HG02588 (cell line): ENCODE measurements at regions not wholly inside any gene's neighbourhood (a gene's known extent, or its start where the extent isn't known, plus 50 kb on each side); places are given as distances from the start of the nearest gene placed in this dataset.

Source experiments
- ATAC-seq: cut with Tn5 transposase; IDR thresholded peaks from one replicate; pipeline ENCODE4 v1.9.1; 2021; ENCODE audit warnings: mild to moderate bottlenecking, moderate library complexity; ENCODE audit not compliant: unreplicated experiment

DNA sequence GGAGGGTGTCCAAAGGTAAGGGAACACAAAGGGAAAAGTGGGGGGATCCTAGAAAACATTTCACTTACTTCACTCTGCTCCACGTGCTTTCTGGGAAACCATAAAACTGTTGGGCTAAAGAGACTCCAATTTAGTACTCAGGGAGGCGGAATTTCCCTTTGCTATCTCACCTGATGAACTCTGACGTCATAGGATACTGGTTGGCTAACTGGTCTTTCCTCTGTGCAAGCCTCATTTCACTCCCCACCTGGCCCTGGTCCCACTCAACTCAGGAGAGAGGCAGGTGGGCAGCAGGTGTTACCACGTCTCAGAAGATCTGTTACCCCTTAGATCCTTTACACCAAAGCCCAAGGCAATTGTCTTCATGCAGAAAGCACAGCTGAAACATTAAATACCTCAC is 51.8 kb upstream of the PMAIP1 start:
- ATAC-seq: no peak

GRCh38 chr18:59847491-59847846 is 52.3 kb upstream of the PMAIP1 start:
- peak; percentile 24 for ATAC-seq

GRCh38 chr18:59846814-59847490 is 52.8 kb upstream of the PMAIP1 start:
- ATAC-seq: peak; percentile 98

DNA sequence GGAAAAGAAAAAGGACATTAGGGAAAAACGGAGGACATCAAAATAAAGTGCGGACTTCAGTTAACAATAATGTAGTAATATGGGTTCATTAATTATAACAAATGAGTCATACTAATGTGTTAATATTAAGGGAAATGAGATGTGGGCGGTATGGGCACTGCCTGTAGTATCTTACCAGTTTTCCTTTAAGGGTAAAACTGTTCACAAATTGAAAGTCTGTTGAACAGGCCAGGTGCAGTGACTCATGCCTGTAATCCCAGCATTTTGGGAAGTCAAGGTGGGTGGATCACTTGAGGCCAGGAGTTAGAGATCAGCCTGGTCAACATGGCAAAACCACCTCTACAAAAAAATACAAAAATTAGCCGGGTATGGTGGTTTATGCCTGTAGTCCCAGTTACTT is 56.8 kb upstream of the PMAIP1 start:
- ATAC-seq: no peak

- no peak for ATAC-seq
Measured at GRCh38 chr18:59839931-59840685, 59.7 kb upstream of the PMAIP1 start.

- no peak for ATAC-seq
Measured at GRCh38 chr18:59839246-59839645, 60.5 kb upstream of the PMAIP1 start.

GRCh38 chr18:59837586-59837985 is 62.2 kb upstream of the PMAIP1 start:
- ATAC-seq: peak; percentile 39

GRCh38 chr18:59835605-59836379 is 64.0 kb upstream of the PMAIP1 start:
- ATAC-seq: peak; percentile 54

DNA sequence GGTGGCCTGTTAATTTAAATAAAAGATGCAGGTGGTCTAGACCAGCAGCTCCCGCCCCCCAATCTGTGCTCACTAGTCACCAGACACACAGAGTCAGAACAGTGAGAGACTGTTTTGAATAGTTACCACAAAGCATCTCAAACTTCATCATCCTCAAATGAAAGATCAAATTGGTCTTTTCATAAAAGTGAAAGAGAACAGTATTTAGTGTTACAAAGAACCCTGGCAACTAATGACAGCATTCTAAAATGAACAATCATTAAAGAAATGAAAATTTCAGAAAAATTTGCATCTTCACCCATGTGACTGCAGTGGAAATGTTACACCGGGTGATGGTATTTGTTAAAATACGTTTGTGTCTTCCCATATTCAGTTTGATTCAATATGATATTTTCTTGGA is 65.5 kb upstream of the PMAIP1 start:
- ATAC-seq: peak; percentile 43

- peak; percentile 78 for ATAC-seq
Measured at GRCh38 chr18:59833785-59834184, 66.0 kb upstream of the PMAIP1 start.

DNA sequence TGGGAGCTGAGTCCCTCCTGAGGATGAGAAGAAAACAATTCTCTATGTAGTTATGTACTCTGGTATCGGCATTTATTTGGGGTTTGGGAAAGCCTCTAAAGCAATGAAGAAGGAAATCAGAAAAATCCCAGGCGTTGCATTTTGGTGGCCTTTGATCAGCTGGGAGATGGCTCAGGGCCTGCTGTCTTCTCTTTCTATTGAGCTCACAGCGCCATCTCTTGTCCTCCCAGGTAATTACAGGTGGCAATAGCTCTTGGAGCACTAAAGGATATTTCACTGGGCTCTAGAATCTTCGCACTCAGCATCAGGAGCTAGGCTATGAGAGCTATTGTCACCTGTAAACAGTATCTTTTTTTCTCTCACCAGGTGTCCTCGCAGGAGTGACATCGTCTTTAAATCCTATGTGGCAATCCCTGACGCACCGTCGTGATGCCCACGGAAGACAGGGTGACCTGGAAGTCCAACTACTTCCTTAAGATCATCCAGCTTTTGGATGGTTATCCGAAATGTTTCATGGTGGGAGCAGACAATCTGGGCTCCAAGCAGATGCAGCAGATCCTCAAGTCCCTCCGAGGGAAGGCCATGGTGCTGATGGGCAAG is 76.1 kb upstream of the PMAIP1 start:
- peak; percentile 75 for ATAC-seq

DNA sequence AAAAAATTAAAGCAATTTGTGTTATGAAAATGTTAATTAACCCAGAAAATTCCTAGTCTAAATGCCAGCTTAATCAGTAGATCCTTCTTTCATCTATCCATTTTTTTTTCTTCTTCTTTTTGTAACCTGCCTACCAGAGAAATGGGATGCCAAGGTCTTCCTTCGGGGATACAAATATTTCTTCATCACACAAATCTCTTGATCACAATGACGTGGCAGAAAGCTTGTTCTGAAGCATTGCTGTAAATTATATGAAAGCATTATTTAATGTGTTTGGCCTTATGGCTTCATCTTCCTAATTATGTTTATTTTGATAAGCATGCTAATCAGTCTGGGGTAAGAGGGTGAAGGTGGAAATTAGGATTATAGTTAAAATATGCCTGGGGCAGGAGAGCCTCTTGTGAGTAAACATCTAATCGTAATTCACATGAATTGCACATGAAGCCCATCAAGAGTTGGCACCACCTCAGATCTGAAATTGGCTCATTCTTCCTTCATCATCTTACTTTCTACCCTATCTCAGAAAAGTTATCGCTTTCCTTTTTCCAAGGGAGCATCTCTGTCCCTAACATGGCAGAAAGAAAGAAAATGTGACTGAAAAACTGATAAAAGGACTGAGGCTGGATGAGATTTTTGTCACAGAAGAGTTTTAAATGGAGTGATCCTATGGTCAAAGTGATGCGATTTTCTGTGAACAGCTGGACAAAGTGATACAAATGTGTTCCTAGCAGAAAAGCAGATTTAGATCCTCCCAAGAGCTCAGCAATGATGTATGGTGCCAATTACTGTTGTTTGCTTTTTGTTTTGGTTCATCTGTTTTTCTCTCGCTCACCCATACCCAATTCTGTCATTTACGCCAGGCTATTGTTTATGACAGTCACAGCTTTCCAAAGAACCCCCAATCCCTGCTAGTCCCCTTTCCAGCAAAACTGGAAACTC is 76.9 kb upstream of the PMAIP1 start:
- no peak for ATAC-seq

DNA sequence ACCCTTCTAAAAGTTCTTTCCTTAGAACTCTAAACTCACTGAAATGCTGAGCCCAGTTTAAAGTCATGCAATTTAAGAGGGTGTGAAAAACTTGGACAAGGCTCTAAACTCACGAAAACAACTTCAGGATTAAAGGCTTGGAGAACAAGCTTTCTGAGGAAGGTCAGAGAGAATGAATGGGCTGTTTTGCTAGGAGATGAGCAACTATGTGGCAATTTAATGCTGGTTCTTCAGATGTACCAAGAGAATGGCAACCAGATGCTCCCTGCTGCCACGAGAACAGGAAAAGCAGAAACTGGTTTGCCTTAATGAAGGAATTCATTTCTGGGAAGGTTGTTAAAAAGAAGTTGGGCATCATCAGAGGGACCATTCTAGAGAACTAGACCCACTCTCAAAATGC is 77.8 kb upstream of the PMAIP1 start:
- no peak for ATAC-seq

GRCh38 chr18:59820663-59821062 is 79.1 kb upstream of the PMAIP1 start:
- ATAC-seq: no peak

GRCh38 chr18:59818769-59819168 is 81.0 kb upstream of the PMAIP1 start:
- ATAC-seq: no peak

GRCh38 chr18:59814891-59815290 is 84.9 kb upstream of the PMAIP1 start:
- ATAC-seq: no peak

GRCh38 chr18:59813942-59814341 is 85.9 kb upstream of the PMAIP1 start:
- no peak for ATAC-seq

GRCh38 chr18:59810735-59811520 is 88.9 kb upstream of the PMAIP1 start:
- no peak for ATAC-seq

DNA sequence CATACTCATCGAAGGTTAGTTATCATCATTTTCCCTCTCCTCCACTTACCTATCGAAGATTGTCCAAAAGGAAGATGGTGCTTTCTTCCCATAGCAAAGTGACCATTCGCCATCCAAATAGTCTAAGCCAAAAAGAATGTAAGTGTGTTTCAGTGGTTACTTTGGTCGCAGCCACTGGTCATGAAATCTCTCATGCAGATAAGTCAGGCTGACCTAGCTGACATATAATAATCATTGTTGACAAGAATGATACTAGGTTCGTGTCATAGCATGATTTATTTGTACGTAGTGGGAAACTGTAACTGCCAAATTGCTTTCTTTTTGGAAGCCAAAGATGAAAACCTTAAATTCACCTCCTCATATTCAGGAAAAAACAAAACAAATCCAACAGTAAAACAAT is 89.6 kb upstream of the PMAIP1 start:
- ATAC-seq: no peak

GRCh38 chr18:59802031-59802430 is 97.8 kb upstream of the PMAIP1 start:
- ATAC-seq: peak; percentile 73
